ENCODE measurements at regions not wholly inside any gene's neighbourhood (a gene's known extent, or its start where the extent isn't known, plus 50 kb on each side); places are given as distances from the start of the nearest gene placed in this dataset.

- no peak for DNase-seq (ENCODE audit: low spot score)
Observed at GRCh38 chr1:208298593-208299269, 54.5 kb upstream of the PLXNA2 start.

- DNase-seq (ENCODE audit: low spot score): no peak
Observed at GRCh38 chr1:208300084-208300770, 56.0 kb upstream of the PLXNA2 start.

- DNase-seq (ENCODE audit: low spot score): no peak
Observed at GRCh38 chr1:208302699-208303238, 58.6 kb upstream of the PLXNA2 start.

DNA sequence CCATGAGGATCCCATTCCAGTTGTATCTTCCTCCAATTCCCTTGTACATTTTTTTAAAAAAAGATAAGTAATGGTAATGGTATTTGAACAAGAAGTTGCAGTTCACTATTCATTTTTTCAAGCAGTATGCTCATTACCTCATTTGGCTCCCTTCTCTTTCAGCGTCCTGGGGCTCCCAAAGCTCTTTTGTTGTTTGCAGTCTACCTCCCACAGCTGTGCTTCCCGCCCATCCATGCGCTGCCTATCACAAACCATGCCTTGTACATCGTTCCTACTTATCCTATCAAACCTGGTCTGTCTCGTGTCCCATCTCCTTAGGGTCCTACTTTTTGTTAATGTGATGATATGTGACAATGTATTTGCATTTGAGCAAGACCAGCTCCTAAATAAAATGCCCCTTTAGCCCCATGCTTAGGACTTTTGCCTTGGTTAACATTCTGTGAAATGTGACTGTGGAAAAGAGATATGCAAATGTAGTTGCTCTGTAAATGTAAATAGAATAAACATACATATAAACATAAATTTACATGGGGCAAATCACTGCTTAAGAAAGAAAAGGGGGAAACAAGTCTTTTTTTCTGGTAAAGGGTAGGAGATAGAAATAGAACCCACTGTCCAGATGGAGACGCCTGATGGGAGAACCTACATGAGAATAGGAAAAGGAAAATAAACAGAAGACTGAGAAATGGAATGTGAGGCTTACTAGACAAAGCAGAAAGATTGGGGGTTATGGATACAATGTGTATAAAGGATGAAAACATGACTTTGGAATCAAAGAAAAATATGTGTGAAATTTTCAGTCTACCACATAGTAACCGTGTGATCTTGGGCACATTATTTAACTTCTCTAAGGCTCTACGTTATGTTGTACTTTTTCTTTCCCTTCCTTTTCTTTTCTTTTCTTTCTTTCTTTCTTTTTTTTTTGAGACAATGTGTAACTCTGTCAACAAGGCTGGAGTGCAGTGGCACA is 59.8 kb upstream of the PLXNA2 start:
- DNase-seq (ENCODE audit: low spot score): no peak

- no peak for DNase-seq (ENCODE audit: low spot score)
Observed at GRCh38 chr1:208308221-208308620, 64.0 kb upstream of the PLXNA2 start.

DNA sequence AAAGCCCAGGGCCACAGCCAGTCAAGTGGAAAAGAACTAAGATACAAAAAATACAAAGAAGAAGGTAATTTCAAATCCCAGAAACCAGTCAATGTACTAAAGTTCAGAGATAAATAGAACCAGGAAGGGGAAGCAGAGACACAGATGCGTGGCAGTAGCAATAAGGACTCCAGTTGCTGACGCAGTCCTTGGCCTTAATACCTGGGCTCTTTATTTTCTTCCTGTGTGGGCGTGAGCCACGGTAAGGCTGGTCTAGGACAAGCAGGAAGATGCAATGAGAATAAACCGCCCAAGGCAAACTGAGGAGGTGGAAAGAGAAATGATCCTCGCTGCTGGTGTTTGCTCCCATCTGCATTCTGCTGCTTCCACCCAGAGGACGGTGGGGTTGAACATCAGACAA is 65.6 kb upstream of the PLXNA2 start:
- no peak for DNase-seq (ENCODE audit: low spot score)

DNA sequence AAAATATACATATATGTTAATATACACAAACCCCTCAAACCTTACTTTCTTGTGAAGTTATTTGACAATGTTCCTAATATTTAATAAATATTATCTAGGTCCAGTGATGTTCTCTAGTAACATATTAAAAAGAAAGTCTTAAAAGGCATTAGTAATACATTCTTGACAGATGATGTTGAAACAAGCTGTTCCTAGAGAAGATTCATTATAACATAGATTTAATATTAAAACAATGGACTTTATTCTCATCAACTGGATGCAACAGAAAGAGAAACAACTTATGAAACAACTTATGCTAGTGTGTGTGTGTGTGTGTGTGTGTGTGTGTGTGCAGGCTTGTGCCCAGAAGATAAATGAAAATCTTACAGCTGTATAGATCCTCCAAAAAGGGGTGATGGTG is 68.5 kb upstream of the PLXNA2 start:
- DNase-seq (ENCODE audit: low spot score): no peak

DNA sequence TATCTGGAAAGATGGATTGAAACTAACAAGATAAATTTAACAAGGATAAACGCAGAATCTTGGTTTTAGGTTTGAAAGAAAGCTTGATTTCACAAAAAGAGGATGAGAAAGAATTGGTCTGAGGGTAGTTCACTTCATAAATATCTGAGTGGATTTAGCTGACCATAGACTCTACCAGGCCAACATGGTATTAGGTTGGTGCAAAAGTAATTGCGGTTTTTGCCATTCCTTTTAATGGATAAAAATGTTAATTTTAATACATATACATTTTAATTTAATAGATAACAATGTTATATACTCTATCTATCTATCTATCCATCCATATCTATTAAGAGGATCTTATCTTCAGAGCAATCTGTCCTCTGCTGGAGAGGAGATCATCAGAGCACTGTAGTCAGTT is 70.2 kb upstream of the PLXNA2 start:
- no peak for DNase-seq (ENCODE audit: low spot score)

GRCh38 chr1:208318150-208318734 is 74.1 kb upstream of the PLXNA2 start:
- no peak for DNase-seq (ENCODE audit: low spot score)

- DNase-seq (ENCODE audit: low spot score): no peak
Observed at GRCh38 chr1:208324005-208324404, 79.8 kb upstream of the PLXNA2 start.

GRCh38 chr1:208326033-208326432 is 81.8 kb upstream of the PLXNA2 start:
- no peak for DNase-seq (ENCODE audit: low spot score)

- no peak for DNase-seq (ENCODE audit: low spot score)
Observed at GRCh38 chr1:208329300-208329699, 85.1 kb upstream of the PLXNA2 start.

- DNase-seq (ENCODE audit: low spot score): no peak
Observed at GRCh38 chr1:208332036-208332773, 88.0 kb upstream of the PLXNA2 start.

DNA sequence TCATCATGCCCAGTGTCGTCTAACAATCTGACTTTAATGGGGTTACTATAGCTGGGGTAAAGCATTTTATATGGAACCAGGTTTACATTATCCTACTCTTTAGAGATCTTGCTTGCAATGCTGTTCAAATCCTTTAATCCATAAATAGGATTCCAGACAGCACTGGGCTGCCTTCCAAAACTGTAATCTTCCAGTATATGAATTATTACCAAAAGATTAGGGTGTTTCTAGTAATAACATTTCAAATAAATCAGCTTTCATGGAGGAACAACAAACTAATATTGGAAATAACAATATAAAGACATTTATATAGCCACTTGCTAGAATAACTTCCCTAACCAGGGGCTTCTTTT is 88.6 kb upstream of the PLXNA2 start:
- no peak for DNase-seq (ENCODE audit: low spot score)

- no peak for DNase-seq (ENCODE audit: low spot score)
Observed at GRCh38 chr1:208333676-208334075, 89.5 kb upstream of the PLXNA2 start.

DNA sequence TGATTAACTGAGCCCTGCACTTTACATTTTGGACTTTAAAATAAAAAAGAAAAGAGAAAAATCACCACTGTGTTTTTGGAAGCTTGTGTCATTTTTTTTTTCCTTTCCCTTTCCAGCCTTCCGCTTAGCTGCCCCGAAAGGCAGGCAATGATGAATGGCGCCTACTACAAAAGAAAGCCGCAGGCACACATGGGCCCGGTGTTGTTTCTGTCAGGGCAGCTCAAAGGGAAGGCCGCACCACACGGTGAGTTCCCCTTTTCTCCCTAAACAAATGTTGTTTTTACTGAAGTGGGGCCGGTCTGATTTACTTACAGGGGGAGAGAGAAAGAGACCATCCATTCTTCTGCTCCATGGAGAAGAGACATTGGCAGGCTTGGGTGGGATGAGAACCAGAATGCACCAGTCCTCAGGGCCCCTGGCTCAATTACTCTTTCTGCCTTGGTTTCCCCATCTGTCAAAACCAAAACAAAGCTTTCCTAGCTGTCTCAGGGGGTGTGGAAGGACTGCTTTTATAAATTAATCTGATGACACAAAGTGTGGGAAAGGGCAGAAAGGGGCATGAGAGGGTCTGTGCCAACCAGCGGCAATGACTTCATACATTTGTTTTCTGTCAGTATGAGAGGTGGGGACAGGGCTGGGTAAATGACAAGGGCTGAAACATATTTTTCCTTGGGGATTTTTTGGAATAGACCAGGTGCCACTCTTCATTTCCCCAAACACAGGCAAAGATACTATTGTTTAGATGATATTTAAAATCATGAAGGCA is 91.4 kb upstream of the PLXNA2 start:
- no peak for DNase-seq (ENCODE audit: low spot score)

GRCh38 chr1:208336137-208336518 is 91.9 kb upstream of the PLXNA2 start:
- DNase-seq (ENCODE audit: low spot score): no peak

DNA sequence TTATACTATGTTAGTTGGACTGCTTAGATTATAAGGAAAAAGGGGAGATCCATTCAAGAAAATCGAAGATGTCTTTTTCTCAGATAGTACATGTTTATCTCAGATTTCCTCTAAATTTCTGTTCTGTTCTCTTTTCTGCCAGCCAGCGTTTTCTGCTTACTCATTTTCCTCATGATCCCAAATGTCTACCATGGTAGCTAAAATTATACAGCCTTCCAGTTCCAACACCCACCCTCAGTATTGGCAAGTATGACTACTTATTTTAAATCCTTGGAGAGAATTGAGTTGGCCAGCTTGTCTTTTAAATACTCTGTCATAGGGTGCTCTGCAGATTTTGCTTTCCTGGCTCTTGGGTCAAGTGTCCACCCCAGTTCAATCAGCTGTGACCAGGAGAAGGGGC is 95.7 kb upstream of the PLXNA2 start:
- no peak for DNase-seq (ENCODE audit: low spot score)

DNA sequence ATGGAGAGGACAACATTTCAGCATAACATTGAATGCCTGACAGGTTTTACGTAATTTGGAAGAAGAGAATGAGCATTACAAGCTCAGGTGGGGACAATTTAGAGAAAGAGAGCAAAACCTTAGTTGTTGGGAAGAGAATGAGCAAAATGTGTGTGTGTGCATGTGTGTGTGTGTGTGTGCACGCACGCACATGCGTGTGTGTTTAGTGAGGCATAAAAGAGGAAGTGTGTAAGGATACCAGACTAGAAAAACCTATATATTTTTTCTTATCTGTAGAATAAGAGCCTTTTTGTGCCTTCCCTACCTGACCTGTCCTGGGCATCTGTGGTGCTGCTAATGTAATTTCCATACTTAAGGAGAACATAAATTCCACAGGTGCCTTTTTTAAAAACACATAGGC is 99.0 kb upstream of the PLXNA2 start:
- DNase-seq (ENCODE audit: low spot score): no peak

- DNase-seq (ENCODE audit: low spot score): no peak
Observed at GRCh38 chr1:208344202-208344857, 100.1 kb upstream of the PLXNA2 start.
